Astrocyte of the spinal cord (primary cell): ENCODE measurements at regions not wholly inside any gene's neighbourhood (a gene's known extent, or its start where the extent isn't known, plus 50 kb on each side); places are given as distances from the start of the nearest gene placed in this dataset.

Experiments
- DNase-seq: peaks from one replicate; pipeline ENCODE4 v3.0.0; 2011; ENCODE audit warnings: low read depth, low spot score
- H3K4me3 ChIP-seq: 2 replicates; pipeline ENCODE4 v1.5.1; 2011; ENCODE audit warnings: low read depth, mild to moderate bottlenecking, low read length, moderate library complexity
- CTCF ChIP-seq: IDR thresholded peaks from 2 replicates; pipeline ENCODE4 v1.5.1; 2012; ENCODE audit warnings: low read depth, mild to moderate bottlenecking, low read length, inconsistent platforms
- in situ Hi-C: cut with HindIII; loops from 2 replicates; pipeline ENCODE4 v1.10.0; 2017; ENCODE audit warnings: low sequenced_read_pairs

GRCh38 chr12:127896661-127897060 is 370.3 kb upstream of the TMEM132C start:
- no peak for DNase-seq
- no peak overlapping the region for H3K4me3 ChIP-seq
- no peak for TF ChIP-seq CTCF
- in situ Hi-C loops: no loop called here

- DNase-seq: no peak
- in situ Hi-C loops: no loop called here
- no peak for TF ChIP-seq CTCF
- H3K4me3 ChIP-seq: no peak overlapping the region
Measured at GRCh38 chr12:127898616-127899015, 368.4 kb upstream of the TMEM132C start.

GRCh38 chr12:127899971-127900370 is 367.0 kb upstream of the TMEM132C start:
- DNase-seq: no peak
- H3K4me3 ChIP-seq: no peak overlapping the region
- no peak for TF ChIP-seq CTCF
- in situ Hi-C loops: no loop called here

- TF ChIP-seq CTCF: no peak
- H3K4me3 ChIP-seq: no peak overlapping the region
- DNase-seq: no peak
- in situ Hi-C loops: no loop called here
Measured at GRCh38 chr12:127900386-127900785, 366.6 kb upstream of the TMEM132C start.

- peak; percentile 62 for DNase-seq
- TF ChIP-seq CTCF: no peak
- in situ Hi-C loops: no loop called here
- no peak overlapping the region for H3K4me3 ChIP-seq
Measured at GRCh38 chr12:127903146-127903545, 363.8 kb upstream of the TMEM132C start.

GRCh38 chr12:127909041-127909440 is 357.9 kb upstream of the TMEM132C start:
- in situ Hi-C loops: no loop called here
- H3K4me3 ChIP-seq: no peak overlapping the region
- no peak for TF ChIP-seq CTCF
- peak; percentile 17 for DNase-seq

- in situ Hi-C loops: no loop called here
- no peak for DNase-seq
- H3K4me3 ChIP-seq: no peak overlapping the region
- TF ChIP-seq CTCF: no peak
Measured at GRCh38 chr12:127911291-127911690, 355.7 kb upstream of the TMEM132C start.
